Chondrocyte (in vitro differentiated cells): ENCODE measurements at regions not wholly inside any gene's neighbourhood (a gene's known extent, or its start where the extent isn't known, plus 50 kb on each side); places are given as distances from the start of the nearest gene placed in this dataset.

ENCODE experiments used
- DNase-seq: peaks from one replicate; pipeline ENCODE4 v3.0.0; 2021; ENCODE audit warnings: mixed read lengths, low spot score
- H3K27ac Mint-ChIP-seq: one replicate; pipeline ENCODE4 v1.8.0; 2021; ENCODE audit warnings: mild to moderate bottlenecking, moderate library complexity, mixed read lengths; ENCODE audit not compliant: unreplicated experiment
- H3K27me3 Mint-ChIP-seq: 2 replicates; pipeline ENCODE4 v1.8.0; 2021; ENCODE audit warnings: low read depth, mixed read lengths
- H3K36me3 Mint-ChIP-seq: 2 replicates; pipeline ENCODE4 v1.8.0; 2021; ENCODE audit warnings: low read depth, mixed read lengths
- H3K4me1 Mint-ChIP-seq: 2 replicates; pipeline ENCODE4 v1.8.0; 2021; ENCODE audit warnings: low read depth, mild to moderate bottlenecking, mixed read lengths
- H3K4me3 Mint-ChIP-seq: one replicate; pipeline ENCODE4 v1.8.0; 2021; ENCODE audit warnings: mild to moderate bottlenecking, moderate library complexity, mixed read lengths; ENCODE audit not compliant: unreplicated experiment
- H3K9me3 Mint-ChIP-seq: 2 replicates; pipeline ENCODE4 v1.8.0; 2021; ENCODE audit warnings: low read depth, mixed read lengths
- CTCF ChIP-seq: fragments of 200-600 bp; sonication (generic); IDR thresholded peaks from 2 replicates; pipeline ENCODE4 v1.5.0; 2021; ENCODE audit warnings: antibody characterized with exemption, mild to moderate bottlenecking, moderate library complexity

GRCh38 chr4:181294421-181294820 lies 948.8 kb upstream of the TENM3 start:
- TF ChIP-seq CTCF: no peak
- Mint-ChIP-seq H3K36me3 (no peaks in the 10 kb centered on the region), H3K9me3 (peaks cover 10% of the 10 kb centered on the region), H3K27me3 (peaks cover 2% of the 10 kb centered on the region), H3K4me1 (no peaks in the 10 kb centered on the region), H3K4me3 (no peak overlapping the region), H3K27ac (no peak overlapping the region)
- no peak for DNase-seq

- Mint-ChIP-seq H3K27ac (no peak overlapping the region), H3K4me1 (no peaks in the 10 kb centered on the region), H3K4me3 (no peak overlapping the region), H3K27me3 (peaks cover 2% of the 10 kb centered on the region), H3K9me3 (peaks cover 10% of the 10 kb centered on the region), H3K36me3 (no peaks in the 10 kb centered on the region)
- DNase-seq: no peak
- peak; percentile 72 for TF ChIP-seq CTCF
Observed at GRCh38 chr4:181301735-181302710, 941.2 kb upstream of the TENM3 start.

- Mint-ChIP-seq H3K4me3 (no peak overlapping the region), H3K36me3 (no peaks in the 10 kb centered on the region), H3K4me1 (no peaks in the 10 kb centered on the region), H3K27ac (no peak overlapping the region), H3K9me3 (no peaks in the 10 kb centered on the region), H3K27me3 (no peaks in the 10 kb centered on the region)
- TF ChIP-seq CTCF: no peak
- no peak for DNase-seq
Observed at GRCh38 chr4:181307824-181308223, 935.4 kb upstream of the TENM3 start.

GRCh38 chr4:181308476-181309312 lies 934.5 kb upstream of the TENM3 start:
- Mint-ChIP-seq H3K27me3 (no peaks in the 10 kb centered on the region), H3K4me3 (no peak overlapping the region), H3K27ac (no peak overlapping the region), H3K4me1 (no peaks in the 10 kb centered on the region), H3K9me3 (no peaks in the 10 kb centered on the region), H3K36me3 (no peaks in the 10 kb centered on the region)
- no peak for DNase-seq
- TF ChIP-seq CTCF: no peak

- Mint-ChIP-seq H3K27me3 (no peaks in the 10 kb centered on the region), H3K36me3 (peaks cover 1% of the 10 kb centered on the region), H3K27ac (no peak overlapping the region), H3K4me3 (no peak overlapping the region), H3K4me1 (no peaks in the 10 kb centered on the region), H3K9me3 (peaks cover 5% of the 10 kb centered on the region)
- TF ChIP-seq CTCF: no peak
- no peak for DNase-seq
Observed at GRCh38 chr4:181312066-181312465, 931.1 kb upstream of the TENM3 start.
